Panc1 (cell line): ENCODE measurements at regions not wholly inside any gene's neighbourhood (a gene's known extent, or its start where the extent isn't known, plus 50 kb on each side); places are given as distances from the start of the nearest gene placed in this dataset.

ENCODE experiments used
- ATAC-seq: fragments of 200-7000 bp; cut with Tn5 transposase; 2 replicates; pipeline ENCODE4 v1.9.1; 2020; ENCODE audit warnings: mild to moderate bottlenecking, moderate library complexity
- BruUV-seq: library from RNA; stranded (reverse); fragments of 400-500 nt; replicated peaks from 2 replicates; lab custom pipeline; 2021; lab: Mats Ljungman, UMichigan
- CTCF ChIA-PET: fragments of 300-600 bp; sonication (Branson Sonifier 250); formaldehyde crosslinking; loops from one replicate; lab custom pipeline; 2022; ENCODE audit warnings: antibody characterized with exemption; lab: Charles Lee
- POLR2A ChIA-PET: fragments of 300-600 bp; sonication (Branson Sonifier 250); formaldehyde crosslinking; loops from one replicate; lab custom pipeline; 2022; ENCODE audit warnings: antibody characterized with exemption; lab: Charles Lee
- DNase-seq: peaks from one replicate; pipeline ENCODE4 v3.0.0-alpha.2; 2010; ENCODE audit warnings: low read depth, low spot score
- H3K27ac ChIP-seq: 2 replicates; pipeline ENCODE4 v1.5.1; 2011; ENCODE audit warnings: mild to moderate bottlenecking, low read length, inconsistent platforms
- H3K27me3 ChIP-seq: fragments of 200-500 bp; sonication (Bioruptor generic); 2 replicates; pipeline ENCODE4 v1.6.0; 2014; ENCODE audit warnings: low read length, inconsistent platforms; ENCODE audit not compliant: control insufficient read depth, insufficient read depth
- H3K36me3 ChIP-seq: fragments of 200-500 bp; sonication (Bioruptor generic); 2 replicates; pipeline ENCODE4 v1.5.1; 2014; ENCODE audit warnings: inconsistent platforms, mild to moderate bottlenecking, low read length, moderate library complexity; ENCODE audit not compliant: control insufficient read depth, insufficient read depth
- H3K4me1 ChIP-seq: 2 replicates; pipeline ENCODE4 v1.5.1; 2011; ENCODE audit warnings: inconsistent platforms, mild to moderate bottlenecking, low read length, moderate library complexity; ENCODE audit not compliant: control insufficient read depth, insufficient read depth
- H3K4me3 ChIP-seq, 2 experiments: 2 replicates each; pipeline ENCODE4 v1.5.1; 2011 to 2012; ENCODE audit warnings: low read depth in 2 of 2, low read length in 2 of 2, mild to moderate bottlenecking in 2 of 2, inconsistent platforms in 1 of 2, moderate library complexity in 1 of 2
- H3K9me3 ChIP-seq: fragments of 200-500 bp; sonication (Bioruptor generic); 2 replicates; pipeline ENCODE4 v1.5.1; 2014; ENCODE audit warnings: low read depth, mild to moderate bottlenecking, inconsistent platforms, low read length, moderate library complexity; ENCODE audit not compliant: control insufficient read depth, insufficient read depth
- CTCF ChIP-seq: fragments of 450-650 bp; IDR thresholded peaks from 2 replicates; pipeline ENCODE4 v1.5.1; 2017; ENCODE audit warnings: mild to moderate bottlenecking
- POLR2AphosphoS5 ChIP-seq: IDR thresholded peaks from 2 replicates; pipeline ENCODE4 v1.6.1; 2012; ENCODE audit warnings: mild to moderate bottlenecking, low read depth, low read length, moderate library complexity
- REST ChIP-seq, 2 experiments: IDR thresholded peaks; 2 replicates each; pipeline ENCODE4 v1.6.1; 2011 to 2012; ENCODE audit warnings: low read depth in 2 of 2, control low read depth in 1 of 2, low read length in 1 of 2, mild to moderate bottlenecking in 1 of 2, moderate library complexity in 1 of 2; ENCODE audit not compliant: insufficient read depth in 1 of 2
- SIN3A ChIP-seq: IDR thresholded peaks from 2 replicates; pipeline ENCODE4 v1.6.1; 2012; ENCODE audit warnings: low read depth, mild to moderate bottlenecking, low read length, moderate library complexity, borderline replicate concordance; ENCODE audit not compliant: insufficient read depth
- TCF7L2 ChIP-seq: IDR thresholded peaks from 2 replicates; pipeline ENCODE4 v1.6.1; 2011; ENCODE audit warnings: mild to moderate bottlenecking, low read depth, low read length, inconsistent platforms
- in situ Hi-C: cut with HindIII; loops from 2 replicates; pipeline ENCODE4 v1.10.0; 2016; ENCODE audit warnings: low sequenced_read_pairs, low pct_unique_long_range_greater_than_20kb
- intact Hi-C: fragments of 100-400 bp; cut with micrococcal nuclease; formaldehyde crosslinking; loops from one replicate; pipeline ENCODE4 v1.10.0; 2022; ENCODE audit not compliant: unreplicated experiment

- Histone ChIP-seq H3K27me3 (no peaks in the 10 kb centered on the region), H3K4me3 (no peak overlapping the region), H3K4me1 (no peaks in the 10 kb centered on the region), H3K36me3 (no peaks in the 10 kb centered on the region), H3K27ac (no peak overlapping the region), H3K9me3 (no peaks in the 10 kb centered on the region)
- BruUV-seq = no TSS peak
- DNase-seq = no peak
- no peak for ATAC-seq
- no peak for TF ChIP-seq REST (IDR thresholded peaks at IDR 0.05; ENCODE audit: insufficient read depth in 1 of 2, low read depth in 2 of 2, low read length in 1 of 2)
- TF ChIP-seq TCF7L2 = no peak
- no peak for TF ChIP-seq POLR2AphosphoS5
- no peak for TF ChIP-seq CTCF
- no peak for TF ChIP-seq SIN3A
- intact Hi-C loops (no loop called here), in situ Hi-C loops (no loop called here)
- ChIA-PET CTCF (no interaction called here), POLR2A (no interaction called here)
These were observed 110.4 kb downstream of the MICALL2 start for GRCh38 chr7:1348823-1349335.

- CTCF ChIA-PET = no interaction called here
These were observed 109.9 kb downstream of the MICALL2 start for GRCh38 chr7:1349351-1349761.

More at GRCh38 chr7:1349351-1349761, 109.9 kb downstream of the MICALL2 start:
- no peaks in the 10 kb centered on the region for H3K4me1 ChIP-seq
- no TSS peak for BruUV-seq
- ATAC-seq (no peak), DNase-seq (no peak)
- no peak overlapping the region for H3K4me3 ChIP-seq
- H3K36me3 ChIP-seq = no peaks in the 10 kb centered on the region
- POLR2A ChIA-PET = no interaction called here
- intact Hi-C loops (no loop called here), in situ Hi-C loops (no loop called here)
- TF ChIP-seq TCF7L2 = no peak
- no peak for TF ChIP-seq REST (IDR thresholded peaks at IDR 0.05; ENCODE audit: insufficient read depth in 1 of 2, low read depth in 2 of 2, low read length in 1 of 2)
- TF ChIP-seq CTCF = no peak
- TF ChIP-seq SIN3A = no peak
- no peak for TF ChIP-seq POLR2AphosphoS5
- no peaks in the 10 kb centered on the region for H3K9me3 ChIP-seq
- no peaks in the 10 kb centered on the region for H3K27me3 ChIP-seq
- no peak overlapping the region for H3K27ac ChIP-seq
